ENCODE measurements at regions not wholly inside any gene's neighbourhood (a gene's known extent, or its start where the extent isn't known, plus 50 kb on each side); places are given as distances from the start of the nearest gene placed in this dataset.

- Histone ChIP-seq H4K91ac (ENCODE audit: insufficient read depth, low read depth, low read length) (no peak overlapping the region), H3K18ac (ENCODE audit: low read depth, low read length) (no peak overlapping the region), H2AFZ (replicated peaks; ENCODE audit: low read length, poor library complexity) (no peak overlapping the region), H2AK9ac (replicated peaks; ENCODE audit: low read depth, low read length, poor library complexity) (no peak overlapping the region), H3K4ac (ENCODE audit: low read depth, low read length) (no peak overlapping the region), H2AK5ac (ENCODE audit: low read depth, low read length) (no peak overlapping the region), H2BK5ac (ENCODE audit: low read depth, low read length, poor library complexity, severe bottlenecking) (no peak overlapping the region), H3K9ac (ENCODE audit: low read depth, low read length) (no peak overlapping the region), H2BK120ac (ENCODE audit: low read depth, low read length) (no peak overlapping the region), H4K20me1 (ENCODE audit: insufficient read depth, low read length) (no peaks in the 10 kb centered on the region), H3K9me1 (ENCODE audit: insufficient read depth, low read length) (no peaks in the 10 kb centered on the region), H3K4me3 (ENCODE audit: insufficient read depth, low read depth, low read length) (no peak overlapping the region), H3K9me3 (ENCODE audit: control insufficient read depth, insufficient read depth, low read length) (peaks cover 69% of the 10 kb centered on the region), H3K79me1 (ENCODE audit: low read depth in 1 of 2, low read length in 2 of 2) (no peaks in the 10 kb centered on the region), H3K23ac (ENCODE audit: low read depth, low read length) (no peak overlapping the region), H4K8ac (ENCODE audit: low read depth in 2 of 2, low read length in 2 of 2) (no peak overlapping the region), H3K4me1 (ENCODE audit: control insufficient read depth, insufficient read depth, low read length) (no peaks in the 10 kb centered on the region), H3K4me2 (ENCODE audit: low read depth, low read length) (no peak overlapping the region), H2BK15ac (ENCODE audit: low read depth, low read length) (no peak overlapping the region), H3K27ac (ENCODE audit: insufficient read depth, low read length) (no peak overlapping the region), H2BK20ac (ENCODE audit: low read depth, low read length) (no peak overlapping the region), H3K36me3 (ENCODE audit: control insufficient read depth, insufficient read depth, low read length) (no peaks in the 10 kb centered on the region), H3K27me3 (ENCODE audit: control insufficient read depth, insufficient read depth, low read length) (no peaks in the 10 kb centered on the region), H3K14ac (replicated peaks; ENCODE audit: low read depth, low read length) (no peak overlapping the region), H4K5ac (ENCODE audit: low read depth, low read length) (no peak overlapping the region), H3K56ac (ENCODE audit: extremely low read depth, insufficient read depth, low read length) (no peak overlapping the region)
- WGBS, 2 experiments (ENCODE audit: extremely low coverage in 2 of 2, insufficient read length in 1 of 2) = 36% methylated on average over 6 of the region's 11 CpGs; no CpG with 5 or more reads in 1 of the 2 experiments
- ATAC-seq (ENCODE audit: low read depth) (no peak), DNase-seq (no peak)
- ChIA-PET POLR2A (ENCODE audit: unreplicated experiment) (no interaction called here), CTCF (no interaction called here)
- no TSS peak for BruUV-seq (replicated peaks)
- TF ChIP-seq SMC3 (IDR thresholded peaks at IDR 0.05; ENCODE audit: low read depth, low read length) (no peak), ELK1 (IDR thresholded peaks at IDR 0.05; ENCODE audit: borderline replicate concordance, low read depth, low read length) (no peak), FOS (IDR thresholded peaks at IDR 0.05; ENCODE audit: low read depth, low read length) (no peak), NFE2L2 (IDR thresholded peaks at IDR 0.05; ENCODE audit: low read depth, low read length) (no peak), BHLHE40 (IDR thresholded peaks at IDR 0.05; ENCODE audit: low read depth, low read length) (no peak), CHD1 (IDR thresholded peaks at IDR 0.05; ENCODE audit: low read depth, low read length) (no peak), RAD21 (IDR thresholded peaks at IDR 0.05; ENCODE audit: low read length) (no peak), MAFK (IDR thresholded peaks at IDR 0.05; ENCODE audit: low read depth, low read length) (no peak), RFX5 (IDR thresholded peaks at IDR 0.05; ENCODE audit: low read depth, low read length) (no peak), MAZ (IDR thresholded peaks at IDR 0.05; ENCODE audit: borderline replicate concordance, low read depth, low read length) (no peak), CEBPB (IDR thresholded peaks at IDR 0.05; ENCODE audit: low read depth, low read length) (no peak), MXI1 (IDR thresholded peaks at IDR 0.05; ENCODE audit: borderline replicate concordance, low read depth, low read length) (no peak), RCOR1 (IDR thresholded peaks at IDR 0.05; ENCODE audit: insufficient replicate concordance, low read length) (no peak), POLR2A (IDR thresholded peaks at IDR 0.05; ENCODE audit: low read depth, low read length) (no peak)
- TF ChIP-seq, protein P1, sequence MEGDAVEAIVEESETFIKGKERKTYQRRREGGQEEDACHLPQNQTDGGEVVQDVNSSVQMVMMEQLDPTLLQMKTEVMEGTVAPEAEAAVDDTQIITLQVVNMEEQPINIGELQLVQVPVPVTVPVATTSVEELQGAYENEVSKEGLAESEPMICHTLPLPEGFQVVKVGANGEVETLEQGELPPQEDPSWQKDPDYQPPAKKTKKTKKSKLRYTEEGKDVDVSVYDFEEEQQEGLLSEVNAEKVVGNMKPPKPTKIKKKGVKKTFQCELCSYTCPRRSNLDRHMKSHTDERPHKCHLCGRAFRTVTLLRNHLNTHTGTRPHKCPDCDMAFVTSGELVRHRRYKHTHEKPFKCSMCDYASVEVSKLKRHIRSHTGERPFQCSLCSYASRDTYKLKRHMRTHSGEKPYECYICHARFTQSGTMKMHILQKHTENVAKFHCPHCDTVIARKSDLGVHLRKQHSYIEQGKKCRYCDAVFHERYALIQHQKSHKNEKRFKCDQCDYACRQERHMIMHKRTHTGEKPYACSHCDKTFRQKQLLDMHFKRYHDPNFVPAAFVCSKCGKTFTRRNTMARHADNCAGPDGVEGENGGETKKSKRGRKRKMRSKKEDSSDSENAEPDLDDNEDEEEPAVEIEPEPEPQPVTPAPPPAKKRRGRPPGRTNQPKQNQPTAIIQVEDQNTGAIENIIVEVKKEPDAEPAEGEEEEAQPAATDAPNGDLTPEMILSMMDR (conservative IDR thresholded peaks at IDR 0.05; ENCODE audit: low read depth, low read length) = no peak
- TF ChIP-seq, protein P2, sequence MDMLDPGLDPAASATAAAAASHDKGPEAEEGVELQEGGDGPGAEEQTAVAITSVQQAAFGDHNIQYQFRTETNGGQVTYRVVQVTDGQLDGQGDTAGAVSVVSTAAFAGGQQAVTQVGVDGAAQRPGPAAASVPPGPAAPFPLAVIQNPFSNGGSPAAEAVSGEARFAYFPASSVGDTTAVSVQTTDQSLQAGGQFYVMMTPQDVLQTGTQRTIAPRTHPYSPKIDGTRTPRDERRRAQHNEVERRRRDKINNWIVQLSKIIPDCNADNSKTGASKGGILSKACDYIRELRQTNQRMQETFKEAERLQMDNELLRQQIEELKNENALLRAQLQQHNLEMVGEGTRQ (IDR thresholded peaks at IDR 0.05; ENCODE audit: low read depth, low read length) = no peak
- dilution Hi-C loops (cut with HindIII; ENCODE audit: low sequenced_read_pairs, unreplicated experiment) = no loop called here
- in situ Hi-C loops (cut with MboI; ENCODE audit: low sequenced_read_pairs) = no loop called here
- intact Hi-C loops (cut with micrococcal nuclease) = no loop called here
Observed at GRCh38 chr22:47629791-47630655, 867.6 kb downstream of the TBC1D22A start.

Data from IMR-90 (cell line).